ENCODE measurements at regions not wholly inside any gene's neighbourhood (a gene's known extent, or its start where the extent isn't known, plus 50 kb on each side); places are given as distances from the start of the nearest gene placed in this dataset.

DNA sequence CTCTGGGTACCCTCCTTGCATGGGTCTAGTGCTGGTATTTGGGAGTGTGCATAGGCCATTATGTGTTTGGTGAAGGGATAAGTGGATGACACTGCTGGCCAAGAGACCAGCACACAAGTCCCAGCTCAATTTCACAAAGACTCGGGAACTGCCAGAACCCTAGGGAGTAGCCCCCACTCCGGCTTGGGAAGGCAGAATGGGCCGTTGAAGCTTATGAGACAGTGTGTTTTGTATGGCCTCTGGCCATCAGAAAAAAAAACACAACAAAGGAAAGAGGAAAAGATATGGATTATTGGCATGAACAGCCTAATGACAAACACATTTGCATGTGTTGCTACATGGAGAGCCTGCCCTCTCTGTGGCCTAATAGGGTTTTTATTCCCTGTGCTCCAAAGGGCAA lies 144.2 kb downstream of the TTC32 start:
- POLR2A ChIA-PET, result no interaction called here
- Histone ChIP-seq H3K79me2 (ENCODE audit: control insufficient read depth, insufficient read depth, low read length) (no peaks in the 10 kb centered on the region), H3K9me3 (ENCODE audit: control extremely low read depth in 1 of 3, control insufficient read depth in 2 of 3, insufficient read depth in 1 of 3, low read length in 2 of 3) (no peaks in the 10 kb centered on the region), H3K9ac (ENCODE audit: low read length) (no peak overlapping the region), H3K27me3 (replicated peaks in 1 of 4; ENCODE audit: control extremely low read depth in 1 of 4, control insufficient read depth in 3 of 4, insufficient read depth in 4 of 4, low read length in 3 of 4) (no peaks in the 10 kb centered on the region), H3K27ac (ENCODE audit: low read length in 2 of 2) (no peak overlapping the region), H3K4me1 (ENCODE audit: control insufficient read depth in 2 of 2, insufficient read depth in 2 of 2, low read length in 2 of 2) (no peaks in the 10 kb centered on the region), H2AFZ (ENCODE audit: insufficient read depth, low read depth, low read length, poor library complexity, severe bottlenecking) (no peak overlapping the region), H3K4me2 (replicated peaks; ENCODE audit: low read depth, low read length, poor library complexity, severe bottlenecking) (no peak overlapping the region), H3K4me3 (ENCODE audit: control extremely low read depth in 1 of 5, extremely low read depth in 1 of 5, insufficient read depth in 1 of 5, low read depth in 2 of 5, low read length in 4 of 5) (no peak overlapping the region), H3K36me3 (replicated peaks in 1 of 2; ENCODE audit: control extremely low read depth in 1 of 2, control insufficient read depth in 1 of 2, extremely low read depth in 1 of 2, insufficient read depth in 2 of 2, low read length in 1 of 2) (no peaks in the 10 kb centered on the region), H4K20me1 (ENCODE audit: control insufficient read depth, insufficient read depth, low read length, poor library complexity, severe bottlenecking) (no peaks in the 10 kb centered on the region)
- ATAC-seq (ENCODE audit: low read depth), result no peak
- H3K4me3 Mint-ChIP-seq, result no peak overlapping the region
- no peak overlapping the region for H3K27ac Mint-ChIP-seq
- no peaks in the 10 kb centered on the region for H3K4me1 Mint-ChIP-seq
- WGBS (ENCODE audit: insufficient coverage), result no CpG with 5 or more reads among the region's 3 CpGs
- H3K27me3 Mint-ChIP-seq, result peaks cover 27% of the 10 kb centered on the region
- no peak for TF ChIP-seq CTCF (IDR thresholded peaks at IDR 0.05)
- no peak for TF ChIP-seq EZH2 (IDR thresholded peaks at IDR 0.05; ENCODE audit: borderline replicate concordance, insufficient read depth, low read depth, low read length, poor library complexity, severe bottlenecking)
- no peak for DNase-seq
- no peaks in the 10 kb centered on the region for H3K9me3 Mint-ChIP-seq (ENCODE audit: insufficient read depth)
- intact Hi-C loops (cut with micrococcal nuclease), result no loop called here
- CTCF ChIA-PET, result no interaction called here

- no peak overlapping the region for H3K9ac ChIP-seq (ENCODE audit: low read length)
- no peaks in the 10 kb centered on the region for H3K36me3 ChIP-seq (replicated peaks in 1 of 2; ENCODE audit: control extremely low read depth in 1 of 2, control insufficient read depth in 1 of 2, extremely low read depth in 1 of 2, insufficient read depth in 2 of 2, low read length in 1 of 2)
- Mint-ChIP-seq H3K4me1 (no peaks in the 10 kb centered on the region), H3K27me3 (peaks cover 24% of the 10 kb centered on the region), H3K4me3 (no peak overlapping the region), H3K27ac (no peak overlapping the region), H3K9me3 (ENCODE audit: insufficient read depth) (no peaks in the 10 kb centered on the region)
- no peaks in the 10 kb centered on the region for H3K4me1 ChIP-seq (ENCODE audit: control insufficient read depth in 2 of 2, insufficient read depth in 2 of 2, low read length in 2 of 2)
- 86% methylated on average over 10 of the region's 10 CpGs for WGBS (ENCODE audit: insufficient coverage)
- no peaks in the 10 kb centered on the region for H4K20me1 ChIP-seq (ENCODE audit: control insufficient read depth, insufficient read depth, low read length, poor library complexity, severe bottlenecking)
- no peaks in the 10 kb centered on the region for H3K79me2 ChIP-seq (ENCODE audit: control insufficient read depth, insufficient read depth, low read length)
- CTCF ChIA-PET, result interaction anchor here (0.6 kb wide), 1 partner anchor 1380 kb away, joined by 3 read pairs; no protein-coding TSS in a partner anchor
- no peaks in the 10 kb centered on the region for H3K9me3 ChIP-seq (ENCODE audit: control extremely low read depth in 1 of 3, control insufficient read depth in 2 of 3, insufficient read depth in 1 of 3, low read length in 2 of 3)
- H3K27me3 ChIP-seq (replicated peaks in 1 of 4; ENCODE audit: control extremely low read depth in 1 of 4, control insufficient read depth in 3 of 4, insufficient read depth in 4 of 4, low read length in 3 of 4), result peaks cover 0 to 8% (median 1%) of the 10 kb centered on the region in 4 experiments
- TF ChIP-seq EZH2 (IDR thresholded peaks at IDR 0.05; ENCODE audit: borderline replicate concordance, insufficient read depth, low read depth, low read length, poor library complexity, severe bottlenecking) (no peak), CTCF (IDR thresholded peaks at IDR 0.05) (no peak)
- POLR2A ChIA-PET, result no interaction called here
- no peak overlapping the region for H3K27ac ChIP-seq (ENCODE audit: low read length in 2 of 2)
- no peak overlapping the region for H3K4me3 ChIP-seq (ENCODE audit: control extremely low read depth in 1 of 5, extremely low read depth in 1 of 5, insufficient read depth in 1 of 5, low read depth in 2 of 5, low read length in 4 of 5)
- no peak overlapping the region for H2AFZ ChIP-seq (ENCODE audit: insufficient read depth, low read depth, low read length, poor library complexity, severe bottlenecking)
- ATAC-seq (ENCODE audit: low read depth), result no peak
- DNase-seq, result no peak
- intact Hi-C loops (cut with micrococcal nuclease), result no loop called here
- no peak overlapping the region for H3K4me2 ChIP-seq (replicated peaks; ENCODE audit: low read depth, low read length, poor library complexity, severe bottlenecking)
These were observed 146.9 kb downstream of the TTC32 start for GRCh38 chr2:19754907-19755306.

Measured in B cell (primary cell).